ENCODE measurements at regions not wholly inside any gene's neighbourhood (a gene's known extent, or its start where the extent isn't known, plus 50 kb on each side); places are given as distances from the start of the nearest gene placed in this dataset.

- TF ChIP-seq CTCF (IDR thresholded peaks at IDR 0.05) (no peak), POLR2A (IDR thresholded peaks at IDR 0.05) (no peak)
Observed at GRCh38 chr6:22965889-22966288, 396.5 kb downstream of the HDGFL1 start.

Measured in stomach (tissue), 4 donors.